HepG2 (cell line): ENCODE measurements at regions not wholly inside any gene's neighbourhood (a gene's known extent, or its start where the extent isn't known, plus 50 kb on each side); places are given as distances from the start of the nearest gene placed in this dataset.

Source experiments
- ATAC-seq: fragments of 200-7000 bp; cut with Tn5 transposase; 3 replicates; pipeline ENCODE4 v1.9.1; 2020; ENCODE audit warnings: mild to moderate bottlenecking, moderate library complexity
- BruUV-seq: library from RNA; stranded (reverse); fragments of 400-500 nt; replicated peaks from 2 replicates; lab custom pipeline; 2021; lab: Mats Ljungman, UMichigan
- CTCF ChIA-PET: fragments of 300-600 bp; formaldehyde crosslinking; extraction: SDS; loops from one replicate; lab custom pipeline; 2021; ENCODE audit warnings: low total read pairs, inconsistent platforms, low intra/inter-chr PET ratio; lab: Yijun Ruan, JAX
- POLR2A ChIA-PET: fragments of 350-600 bp; sonication (Branson Sonifier 250); formaldehyde crosslinking; loops from one replicate; lab custom pipeline; 2020; ENCODE audit warnings: antibody characterized with exemption, inconsistent platforms; lab: Yijun Ruan, JAX
- DNase-seq: peaks from one replicate; pipeline ENCODE4 v3.0.0-alpha.2; 2015; ENCODE audit warnings: low spot score
- FAIRE-seq: peaks from 3 replicates; lab custom pipeline; 2011; peaks lifted over from hg19 to GRCh38; lab: Jason Lieb, UNC
- H2AFZ ChIP-seq: one replicate; pipeline ENCODE4 v1.6.1; 2011; ENCODE audit warnings: low read length, inconsistent platforms
- H3K27ac ChIP-seq: fragments of 300-600 bp; 3 replicates; pipeline ENCODE4 v1.8.0; 2011; ENCODE audit warnings: mixed run types, mild to moderate bottlenecking, mixed read lengths, low read length, inconsistent platforms; ENCODE audit not compliant: insufficient read depth; ENCODE audit errors: extremely low read length
- H3K27me3 ChIP-seq, 2 experiments: fragments of 200-600 bp in 1 of 2; 2 replicates in 1 of 2; 3 replicates in 1 of 2; pipeline versions ENCODE4 v1.6.0 to v1.8.0; 2011; ENCODE audit warnings: low read length in 2 of 2, mild to moderate bottlenecking in 2 of 2, moderate library complexity in 2 of 2, inconsistent platforms in 1 of 2; ENCODE audit not compliant: insufficient read depth in 2 of 2, control insufficient read depth in 1 of 2
- H3K36me3 ChIP-seq, 2 experiments: fragments of 200-600 bp in 1 of 2; replicated peaks in 1 of 2; 2 replicates in 1 of 2; 3 replicates in 1 of 2; pipeline versions ENCODE4 v1.5.1 to v1.8.0; 2011; ENCODE audit warnings: low read length in 2 of 2, inconsistent platforms in 1 of 2; ENCODE audit not compliant: insufficient read depth in 2 of 2, control insufficient read depth in 1 of 2
- H3K4me1 ChIP-seq: 2 replicates; pipeline ENCODE4 v1.5.1; 2012; ENCODE audit warnings: low read length, inconsistent platforms; ENCODE audit not compliant: insufficient read depth
- H3K4me2 ChIP-seq: 2 replicates; pipeline ENCODE4 v1.6.0; 2011; ENCODE audit warnings: low read depth, low read length, inconsistent platforms
- H3K4me3 ChIP-seq, 3 experiments: fragments of 200-600 bp in 1 of 3; sonication (generic), shearing (Covaris generic) in 1 of 3; replicated peaks in 1 of 3; 2 replicates each; pipeline ENCODE4 v1.5.1; 2011 to 2016; ENCODE audit warnings: low read length in 3 of 3, inconsistent platforms in 2 of 3, low read depth in 2 of 3, mild to moderate bottlenecking in 2 of 3, control low read depth in 1 of 3, mixed read lengths in 1 of 3; ENCODE audit not compliant: insufficient read depth in 1 of 3
- H3K79me2 ChIP-seq: one replicate; pipeline ENCODE4 v1.6.1; 2011; ENCODE audit warnings: low read length, inconsistent platforms; ENCODE audit not compliant: insufficient read depth
- H3K9ac ChIP-seq: 2 replicates; pipeline ENCODE4 v1.6.0; 2011; ENCODE audit warnings: mild to moderate bottlenecking, low read depth, low read length, inconsistent platforms; ENCODE audit not compliant: insufficient read depth
- H3K9me3 ChIP-seq: 2 replicates; pipeline ENCODE4 v1.5.1; 2012; ENCODE audit warnings: mild to moderate bottlenecking, low read length
- H4K20me1 ChIP-seq: 2 replicates; pipeline ENCODE4 v1.6.0; 2011; ENCODE audit warnings: inconsistent platforms, mild to moderate bottlenecking, low read length, moderate library complexity; ENCODE audit not compliant: insufficient read depth
- BORCS8-MEF2B ChIP-seq: sonication (generic); formaldehyde crosslinking; IDR thresholded peaks from 2 replicates; pipeline ENCODE4 v1.8.0; 2022; ENCODE audit warnings: mild to moderate bottlenecking, missing genetic modification reagents
- DBP ChIP-seq: sonication (generic); formaldehyde crosslinking; IDR thresholded peaks from 2 replicates; pipeline ENCODE4 v1.4.0; 2020; ENCODE audit warnings: missing genetic modification reagents; ENCODE audit errors: not compliant biosample characterization
- FOXM1 ChIP-seq: sonication (generic); formaldehyde crosslinking; IDR thresholded peaks from 2 replicates; pipeline ENCODE4 v1.5.0; 2020; ENCODE audit warnings: missing genetic modification reagents
- FOXO4 ChIP-seq: sonication (generic); formaldehyde crosslinking; conservative IDR thresholded peaks from 2 replicates; pipeline ENCODE4 v1.8.1; 2023; ENCODE audit warnings: missing genetic modification reagents
- FOXP1 ChIP-seq, 2 experiments: fragments of 450-650 bp in 1 of 2; IDR thresholded peaks; 2 replicates each; pipeline ENCODE4 v1.6.1; 2017 to 2018; ENCODE audit warnings: antibody characterized with exemption in 1 of 2
- GPN1 ChIP-seq: sonication (generic); formaldehyde crosslinking; IDR thresholded peaks from 2 replicates; pipeline ENCODE4 v1.5.1; 2020; ENCODE audit warnings: missing genetic modification reagents, borderline replicate concordance
- RARG ChIP-seq: sonication (generic); formaldehyde crosslinking; IDR thresholded peaks from 2 replicates; pipeline ENCODE4 v1.4.0; 2020; ENCODE audit warnings: low read depth, mild to moderate bottlenecking, missing genetic modification reagents
- REPIN1 ChIP-seq: sonication (generic); formaldehyde crosslinking; IDR thresholded peaks from 2 replicates; pipeline ENCODE4 v1.8.0; 2022; ENCODE audit warnings: missing genetic modification reagents, low read depth, mild to moderate bottlenecking, borderline replicate concordance
- SKI ChIP-seq: fragments of 450-650 bp; IDR thresholded peaks from one replicate; pipeline ENCODE4 v1.6.1; 2018; ENCODE audit warnings: mild to moderate bottlenecking; ENCODE audit not compliant: partially characterized antibody
- TOPORS ChIP-seq: sonication (generic); formaldehyde crosslinking; IDR thresholded peaks from 2 replicates; pipeline ENCODE4 v1.8.0; 2023; ENCODE audit warnings: mild to moderate bottlenecking, missing genetic modification reagents
- UBTF ChIP-seq: sonication (generic); formaldehyde crosslinking; IDR thresholded peaks from 2 replicates; pipeline ENCODE4 v1.4.0; 2020; ENCODE audit warnings: mild to moderate bottlenecking, missing genetic modification reagents
- ZNF331 ChIP-seq: sonication (generic); formaldehyde crosslinking; IDR thresholded peaks from 2 replicates; pipeline ENCODE4 v1.4.0; 2020; ENCODE audit warnings: missing genetic modification reagents
- ZNF556 ChIP-seq: sonication (generic); formaldehyde crosslinking; IDR thresholded peaks from 2 replicates; pipeline ENCODE4 v1.4.0; 2020; ENCODE audit warnings: mild to moderate bottlenecking, missing genetic modification reagents, borderline replicate concordance
- WGBS: methylation state at CpG from one replicate; pipeline ENCODE4 v1.1.6; 2017; ENCODE audit warnings: low lambda C conversion rate; 5-methylcytosine and 5-hydroxymethylcytosine counted together
- in situ Hi-C: cut with HindIII; loops from 2 replicates; pipeline ENCODE4 v1.10.0; 2017; ENCODE audit warnings: low pct_unique_long_range_greater_than_20kb; ENCODE audit not compliant: extremely low pct_ligation_motif_present
- intact Hi-C: fragments of 100-400 bp; cut with micrococcal nuclease; formaldehyde crosslinking; loops from one replicate; pipeline ENCODE4 v1.10.0; 2022; ENCODE audit not compliant: unreplicated experiment
- TF ChIP-seq, protein P1 (sequence below): sonication (generic); formaldehyde crosslinking; IDR thresholded peaks from 2 replicates; pipeline ENCODE4 v1.5.1; 2020; ENCODE audit warnings: mild to moderate bottlenecking, missing genetic modification reagents, moderate library complexity
- TF ChIP-seq, protein P2 (sequence below): sonication (generic); formaldehyde crosslinking; IDR thresholded peaks from 2 replicates; pipeline ENCODE4 v1.4.0; 2020; ENCODE audit warnings: mild to moderate bottlenecking, missing genetic modification reagents

- Histone ChIP-seq H4K20me1 (no peaks in the 10 kb centered on the region), H3K27me3 (peaks cover 1 to 25% of the 10 kb centered on the region in 2 experiments; a peak in 3 of 5 replicates), H3K79me2 (no peaks in the 10 kb centered on the region), H3K4me3 (no peak overlapping the region), H2AFZ (no peak overlapping the region), H3K9ac (no peak overlapping the region), H3K27ac (no peak overlapping the region), H3K4me2 (no peak overlapping the region), H3K4me1 (no peaks in the 10 kb centered on the region), H3K9me3 (no peaks in the 10 kb centered on the region), H3K36me3 (no peaks in the 10 kb centered on the region)
- 48% methylated on average over 3 of the region's 3 CpGs for WGBS
- ATAC-seq (no peak), DNase-seq (no peak), FAIRE-seq (no peak)
- intact Hi-C loops (no loop called here), in situ Hi-C loops (no loop called here)
- POLR2A ChIA-PET, result no interaction called here
- CTCF ChIA-PET, result no interaction called here
- BruUV-seq, result no TSS peak
- no peak for TF ChIP-seq UBTF
- TF ChIP-seq, protein P1, sequence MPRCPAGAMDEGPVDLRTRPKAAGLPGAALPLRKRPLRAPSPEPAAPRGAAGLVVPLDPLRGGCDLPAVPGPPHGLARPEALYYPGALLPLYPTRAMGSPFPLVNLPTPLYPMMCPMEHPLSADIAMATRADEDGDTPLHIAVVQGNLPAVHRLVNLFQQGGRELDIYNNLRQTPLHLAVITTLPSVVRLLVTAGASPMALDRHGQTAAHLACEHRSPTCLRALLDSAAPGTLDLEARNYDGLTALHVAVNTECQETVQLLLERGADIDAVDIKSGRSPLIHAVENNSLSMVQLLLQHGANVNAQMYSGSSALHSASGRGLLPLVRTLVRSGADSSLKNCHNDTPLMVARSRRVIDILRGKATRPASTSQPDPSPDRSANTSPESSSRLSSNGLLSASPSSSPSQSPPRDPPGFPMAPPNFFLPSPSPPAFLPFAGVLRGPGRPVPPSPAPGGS (CRISPR knock-in tag), result no peak
- TF ChIP-seq GPN1 (CRISPR knock-in tag), result no peak
- TF ChIP-seq, protein P2, sequence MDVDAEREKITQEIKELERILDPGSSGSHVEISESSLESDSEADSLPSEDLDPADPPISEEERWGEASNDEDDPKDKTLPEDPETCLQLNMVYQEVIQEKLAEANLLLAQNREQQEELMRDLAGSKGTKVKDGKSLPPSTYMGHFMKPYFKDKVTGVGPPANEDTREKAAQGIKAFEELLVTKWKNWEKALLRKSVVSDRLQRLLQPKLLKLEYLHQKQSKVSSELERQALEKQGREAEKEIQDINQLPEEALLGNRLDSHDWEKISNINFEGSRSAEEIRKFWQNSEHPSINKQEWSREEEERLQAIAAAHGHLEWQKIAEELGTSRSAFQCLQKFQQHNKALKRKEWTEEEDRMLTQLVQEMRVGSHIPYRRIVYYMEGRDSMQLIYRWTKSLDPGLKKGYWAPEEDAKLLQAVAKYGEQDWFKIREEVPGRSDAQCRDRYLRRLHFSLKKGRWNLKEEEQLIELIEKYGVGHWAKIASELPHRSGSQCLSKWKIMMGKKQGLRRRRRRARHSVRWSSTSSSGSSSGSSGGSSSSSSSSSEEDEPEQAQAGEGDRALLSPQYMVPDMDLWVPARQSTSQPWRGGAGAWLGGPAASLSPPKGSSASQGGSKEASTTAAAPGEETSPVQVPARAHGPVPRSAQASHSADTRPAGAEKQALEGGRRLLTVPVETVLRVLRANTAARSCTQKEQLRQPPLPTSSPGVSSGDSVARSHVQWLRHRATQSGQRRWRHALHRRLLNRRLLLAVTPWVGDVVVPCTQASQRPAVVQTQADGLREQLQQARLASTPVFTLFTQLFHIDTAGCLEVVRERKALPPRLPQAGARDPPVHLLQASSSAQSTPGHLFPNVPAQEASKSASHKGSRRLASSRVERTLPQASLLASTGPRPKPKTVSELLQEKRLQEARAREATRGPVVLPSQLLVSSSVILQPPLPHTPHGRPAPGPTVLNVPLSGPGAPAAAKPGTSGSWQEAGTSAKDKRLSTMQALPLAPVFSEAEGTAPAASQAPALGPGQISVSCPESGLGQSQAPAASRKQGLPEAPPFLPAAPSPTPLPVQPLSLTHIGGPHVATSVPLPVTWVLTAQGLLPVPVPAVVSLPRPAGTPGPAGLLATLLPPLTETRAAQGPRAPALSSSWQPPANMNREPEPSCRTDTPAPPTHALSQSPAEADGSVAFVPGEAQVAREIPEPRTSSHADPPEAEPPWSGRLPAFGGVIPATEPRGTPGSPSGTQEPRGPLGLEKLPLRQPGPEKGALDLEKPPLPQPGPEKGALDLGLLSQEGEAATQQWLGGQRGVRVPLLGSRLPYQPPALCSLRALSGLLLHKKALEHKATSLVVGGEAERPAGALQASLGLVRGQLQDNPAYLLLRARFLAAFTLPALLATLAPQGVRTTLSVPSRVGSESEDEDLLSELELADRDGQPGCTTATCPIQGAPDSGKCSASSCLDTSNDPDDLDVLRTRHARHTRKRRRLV (CRISPR knock-in tag), result no peak
- TF ChIP-seq RARG (CRISPR knock-in tag), result no peak
- TF ChIP-seq REPIN1, result no peak
- TF ChIP-seq FOXO4, result no peak
- TF ChIP-seq BORCS8-MEF2B (CRISPR knock-in tag), result no peak
- no peak for TF ChIP-seq DBP (CRISPR knock-in tag)
- no peak for TF ChIP-seq TOPORS (CRISPR knock-in tag)
- TF ChIP-seq FOXM1 (CRISPR knock-in tag), result no peak
- TF ChIP-seq ZNF556 (CRISPR knock-in tag), result no peak
- no peak for TF ChIP-seq FOXP1 (IDR thresholded peaks at IDR 0.05)
- TF ChIP-seq FOXP1 (CRISPR knock-in tag; IDR thresholded peaks at IDR 0.05), result no peak
- no peak for TF ChIP-seq ZNF331 (CRISPR knock-in tag)
- no peak for TF ChIP-seq SKI
These were observed 120.7 kb upstream of the SPATA31C2 start for GRCh38 chr9:88259001-88259400.
